ENCODE measurements at regions not wholly inside any gene's neighbourhood (a gene's known extent, or its start where the extent isn't known, plus 50 kb on each side); places are given as distances from the start of the nearest gene placed in this dataset.

DNA sequence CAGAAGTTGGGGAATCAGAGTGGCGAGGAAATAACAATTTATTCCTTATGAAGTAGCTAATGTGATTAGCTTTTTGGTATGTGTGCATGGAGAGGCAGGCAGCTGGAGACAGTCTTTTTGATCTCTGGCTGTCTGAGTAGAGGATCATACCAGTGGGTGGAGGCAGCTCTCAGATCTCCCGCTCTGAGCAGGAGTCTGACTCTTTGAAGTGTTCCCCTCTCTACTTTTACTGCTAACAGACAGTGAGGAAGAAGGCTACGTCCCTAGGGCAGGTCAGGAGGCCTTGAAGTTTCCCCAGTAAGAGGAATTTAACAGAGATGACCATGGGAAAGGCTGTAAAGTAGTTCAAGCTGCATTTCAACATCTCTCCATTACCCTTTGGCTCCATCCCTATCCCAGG is 111.9 kb upstream of the REG3A start:
- H3K27ac ChIP-seq, result no peak overlapping the region
- H3K4me1 ChIP-seq, result no peaks in the 10 kb centered on the region
- no peak for TF ChIP-seq POLR2A (IDR thresholded peaks at IDR 0.05)
- no peak for TF ChIP-seq CTCF (IDR thresholded peaks at IDR 0.05)
- intact Hi-C loops (cut with DNase I; ENCODE audit: low total_unique reads), result loop anchor here (5.0 kb wide), 1 partner anchor 719 kb away; no protein-coding TSS in a partner anchor
- no peaks in the 10 kb centered on the region for H3K36me3 ChIP-seq
- no peak for DNase-seq (ENCODE audit: low spot score in 2 of 2)
- H3K9me3 ChIP-seq, result peaks cover 0 to 13% of the 10 kb centered on the region in 2 donors
- no peak overlapping the region for H3K4me3 ChIP-seq
- no peaks in the 10 kb centered on the region for H3K27me3 ChIP-seq

DNA sequence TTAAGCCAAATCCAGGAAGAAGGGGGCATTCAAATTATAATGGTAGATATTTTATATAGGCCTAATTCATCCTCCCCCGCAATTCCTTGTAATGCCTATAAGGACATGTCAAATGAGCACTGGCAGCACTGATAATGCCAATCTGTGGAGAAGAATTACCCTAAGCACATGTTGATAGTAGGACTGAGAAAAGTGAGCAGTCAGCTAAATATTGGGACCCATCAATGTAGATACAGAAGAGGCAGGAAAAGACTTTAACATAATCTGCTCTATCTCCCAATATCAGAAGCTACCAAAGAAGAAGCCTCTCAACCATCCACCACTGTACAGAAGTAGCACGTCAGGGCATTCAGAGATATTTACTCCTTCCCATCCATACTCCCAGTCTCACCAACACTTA is 101.3 kb upstream of the REG3A start:
- intact Hi-C loops (cut with DNase I; ENCODE audit: low total_unique reads), result no loop called here
- Histone ChIP-seq H3K36me3 (no peaks in the 10 kb centered on the region), H3K4me3 (no peak overlapping the region), H3K4me1 (no peaks in the 10 kb centered on the region), H3K27me3 (no peaks in the 10 kb centered on the region), H3K9me3 (no peaks in the 10 kb centered on the region), H3K27ac (no peak overlapping the region)
- no peak for TF ChIP-seq CTCF (IDR thresholded peaks at IDR 0.05)
- TF ChIP-seq POLR2AphosphoS5 (IDR thresholded peaks at IDR 0.05), result no peak
- TF ChIP-seq POLR2A (IDR thresholded peaks at IDR 0.05), result no peak
- DNase-seq (ENCODE audit: low spot score in 2 of 2), result no peak

GRCh38 chr2:79259959-79260358 is 100.4 kb upstream of the REG3A start:
- Histone ChIP-seq H3K27me3 (no peaks in the 10 kb centered on the region), H3K4me1 (no peaks in the 10 kb centered on the region), H3K9me3 (no peaks in the 10 kb centered on the region), H3K36me3 (no peaks in the 10 kb centered on the region), H3K4me3 (no peak overlapping the region), H3K27ac (no peak overlapping the region)
- intact Hi-C loops (cut with DNase I; ENCODE audit: low total_unique reads), result no loop called here
- no peak for DNase-seq (ENCODE audit: low spot score in 2 of 2)
- TF ChIP-seq POLR2AphosphoS5 (IDR thresholded peaks at IDR 0.05) (no peak), POLR2A (IDR thresholded peaks at IDR 0.05) (no peak), CTCF (IDR thresholded peaks at IDR 0.05) (no peak)

GRCh38 chr2:79259296-79259695 is 99.7 kb upstream of the REG3A start:
- no peaks in the 10 kb centered on the region for H3K4me1 ChIP-seq
- no peaks in the 10 kb centered on the region for H3K36me3 ChIP-seq
- no peak overlapping the region for H3K4me3 ChIP-seq
- no peak overlapping the region for H3K27ac ChIP-seq
- H3K9me3 ChIP-seq, result no peaks in the 10 kb centered on the region
- intact Hi-C loops (cut with DNase I; ENCODE audit: low total_unique reads), result no loop called here
- no peaks in the 10 kb centered on the region for H3K27me3 ChIP-seq
- DNase-seq (ENCODE audit: low spot score in 2 of 2), result no peak
- TF ChIP-seq CTCF (IDR thresholded peaks at IDR 0.05) (no peak), POLR2A (IDR thresholded peaks at IDR 0.05) (no peak), POLR2AphosphoS5 (IDR thresholded peaks at IDR 0.05) (no peak)

DNA sequence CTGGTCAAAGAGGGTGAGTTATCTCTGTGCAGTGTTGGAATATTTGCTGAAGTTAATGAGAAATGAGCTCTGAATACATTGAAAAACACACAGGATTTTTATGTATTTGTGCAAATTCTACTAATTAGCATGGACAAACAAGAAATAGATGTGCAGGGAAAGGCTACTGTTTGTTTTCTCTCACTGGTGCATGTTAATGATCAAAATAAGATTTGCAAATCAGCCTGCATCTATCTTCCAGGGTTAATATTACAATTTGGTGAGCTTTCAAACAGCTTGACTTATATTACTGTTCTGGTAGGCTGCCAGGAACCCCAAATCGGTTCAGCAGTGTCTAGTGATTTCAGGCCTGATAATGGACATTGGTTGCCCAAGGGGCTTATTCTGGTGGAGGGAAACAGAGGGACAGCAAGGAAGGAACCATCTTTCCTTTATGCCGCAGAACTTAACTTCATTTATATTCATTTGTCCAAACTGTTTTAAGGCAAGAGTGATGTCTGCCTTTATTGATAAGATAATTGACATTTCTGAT is 93.8 kb upstream of the REG3A start:
- Histone ChIP-seq H3K27me3 (no peaks in the 10 kb centered on the region), H3K4me3 (no peak overlapping the region), H3K9me3 (no peaks in the 10 kb centered on the region), H3K4me1 (no peaks in the 10 kb centered on the region), H3K27ac (no peak overlapping the region), H3K36me3 (no peaks in the 10 kb centered on the region)
- no peak for DNase-seq (ENCODE audit: low spot score in 2 of 2)
- TF ChIP-seq CTCF (IDR thresholded peaks at IDR 0.05) (no peak), POLR2AphosphoS5 (IDR thresholded peaks at IDR 0.05) (no peak), POLR2A (IDR thresholded peaks at IDR 0.05) (no peak)
- intact Hi-C loops (cut with DNase I; ENCODE audit: low total_unique reads), result no loop called here
